Progenitor cell of endocrine pancreas (in vitro differentiated cells): ENCODE measurements at regions not wholly inside any gene's neighbourhood (a gene's known extent, or its start where the extent isn't known, plus 50 kb on each side); places are given as distances from the start of the nearest gene placed in this dataset.

Experiments
- DNase-seq: peaks from one replicate; pipeline ENCODE4 v3.0.0; 2021; ENCODE audit warnings: low spot score; ENCODE audit not compliant: unreplicated experiment
- H3K27ac Mint-ChIP-seq: 2 replicates; pipeline ENCODE4 v1.8.0; 2021; ENCODE audit warnings: mild to moderate bottlenecking, moderate library complexity, mixed read lengths
- H3K27me3 Mint-ChIP-seq: 2 replicates; pipeline ENCODE4 v1.8.0; 2021; ENCODE audit warnings: mixed read lengths
- H3K36me3 Mint-ChIP-seq: 2 replicates; pipeline ENCODE4 v1.8.0; 2022; ENCODE audit warnings: mixed read lengths; ENCODE audit not compliant: insufficient read depth
- H3K4me1 Mint-ChIP-seq: 2 replicates; pipeline ENCODE4 v1.8.0; 2021; ENCODE audit warnings: low read depth, mixed read lengths
- H3K4me3 Mint-ChIP-seq: 2 replicates; pipeline ENCODE4 v1.8.0; 2021; ENCODE audit warnings: low read depth, mild to moderate bottlenecking, moderate library complexity, mixed read lengths
- H3K9me3 Mint-ChIP-seq: 2 replicates; pipeline ENCODE4 v1.8.0; 2021; ENCODE audit warnings: low read depth, mixed read lengths
- CTCF ChIP-seq: fragments of 200-600 bp; sonication (generic); IDR thresholded peaks from one replicate; pipeline ENCODE4 v1.5.0; 2021; ENCODE audit warnings: antibody characterized with exemption, mild to moderate bottlenecking; ENCODE audit not compliant: unreplicated experiment

GRCh38 chr9:121593066-121593465 is 58.4 kb upstream of the DAB2IP start:
- peaks cover 5% of the 10 kb centered on the region for H3K9me3 Mint-ChIP-seq
- H3K27ac Mint-ChIP-seq = no peak overlapping the region
- peaks cover 1% of the 10 kb centered on the region for H3K36me3 Mint-ChIP-seq
- H3K27me3 Mint-ChIP-seq = peaks cover 35% of the 10 kb centered on the region
- H3K4me1 Mint-ChIP-seq = peaks cover 9% of the 10 kb centered on the region
- no peak for DNase-seq
- no peak for TF ChIP-seq CTCF
- H3K4me3 Mint-ChIP-seq = no peak overlapping the region

GRCh38 chr9:121596515-121596914 is 54.9 kb upstream of the DAB2IP start:
- no peak for TF ChIP-seq CTCF
- Mint-ChIP-seq H3K27ac (no peak overlapping the region), H3K27me3 (peaks cover 18% of the 10 kb centered on the region), H3K36me3 (peaks cover 1% of the 10 kb centered on the region), H3K4me3 (no peak overlapping the region), H3K4me1 (peaks cover 12% of the 10 kb centered on the region), H3K9me3 (peaks cover 5% of the 10 kb centered on the region)
- DNase-seq = no peak

GRCh38 chr9:121597698-121598166 is 53.7 kb upstream of the DAB2IP start:
- no peak for DNase-seq
- Mint-ChIP-seq H3K4me3 (peak overlapping the region; percentile 66), H3K9me3 (peaks cover 5% of the 10 kb centered on the region), H3K4me1 (peaks cover 12% of the 10 kb centered on the region), H3K27me3 (peaks cover 13% of the 10 kb centered on the region), H3K27ac (peak overlapping the region; percentile 98), H3K36me3 (peaks cover 1% of the 10 kb centered on the region)
- no peak for TF ChIP-seq CTCF

- Mint-ChIP-seq H3K4me1 (peaks cover 12% of the 10 kb centered on the region), H3K9me3 (peaks cover 5% of the 10 kb centered on the region), H3K27ac (peak overlapping the region; percentile 98), H3K36me3 (peaks cover 1% of the 10 kb centered on the region), H3K27me3 (peaks cover 12% of the 10 kb centered on the region), H3K4me3 (peak overlapping the region; percentile 76)
- peak; percentile 78 for DNase-seq
- TF ChIP-seq CTCF = peak; percentile 62
Observed at GRCh38 chr9:121598167-121598964, 53.1 kb upstream of the DAB2IP start.

GRCh38 chr9:121598965-121599871 is 52.2 kb upstream of the DAB2IP start:
- Mint-ChIP-seq H3K27me3 (peaks cover 12% of the 10 kb centered on the region), H3K4me3 (peak overlapping the region; percentile 76), H3K36me3 (peaks cover 1% of the 10 kb centered on the region), H3K9me3 (peaks cover 5% of the 10 kb centered on the region), H3K27ac (peak overlapping the region; percentile 94), H3K4me1 (peaks cover 14% of the 10 kb centered on the region)
- DNase-seq = peak; percentile 87
- no peak for TF ChIP-seq CTCF
